NB4 (cell line): ENCODE measurements at regions not wholly inside any gene's neighbourhood (a gene's known extent, or its start where the extent isn't known, plus 50 kb on each side); places are given as distances from the start of the nearest gene placed in this dataset.

Source experiments
- CTCF ChIP-seq: IDR thresholded peaks from one replicate; pipeline ENCODE4 v1.5.1; 2012; ENCODE audit warnings: low read depth, low read length
- POLR2A ChIP-seq: IDR thresholded peaks from 2 replicates; pipeline ENCODE4 v1.6.1; 2011; ENCODE audit warnings: mild to moderate bottlenecking; ENCODE audit not compliant: insufficient read length; ENCODE audit errors: extremely low read depth
- TF ChIP-seq, protein P1 (sequence below): IDR thresholded peaks from 2 replicates; pipeline ENCODE4 v1.6.1; 2011; ENCODE audit warnings: low read depth, low read length

GRCh38 chr2:199554026-199554425 lies 96.3 kb upstream of the SATB2 start:
- no peak for TF ChIP-seq CTCF
- no peak for TF ChIP-seq POLR2A
- TF ChIP-seq, protein P1, sequence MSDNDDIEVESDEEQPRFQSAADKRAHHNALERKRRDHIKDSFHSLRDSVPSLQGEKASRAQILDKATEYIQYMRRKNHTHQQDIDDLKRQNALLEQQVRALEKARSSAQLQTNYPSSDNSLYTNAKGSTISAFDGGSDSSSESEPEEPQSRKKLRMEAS, result no peak
